CD4-positive, CD25-positive, alpha-beta regulatory T cell (primary cell): ENCODE measurements at regions not wholly inside any gene's neighbourhood (a gene's known extent, or its start where the extent isn't known, plus 50 kb on each side); places are given as distances from the start of the nearest gene placed in this dataset.

Source experiments
- ATAC-seq, 2 donors: fragments of 150-1000 bp; cut with Tn5 transposase; one replicate each; pipeline ENCODE4 v1.10.0; 2021; ENCODE audit warnings: low read depth in 2 of 2, moderate number of reproducible peaks in 2 of 2, moderate library complexity in 1 of 2
- DNase-seq, 3 donors: peaks; one replicate each; pipeline versions ENCODE4 v3.0.0 to v3.0.0-alpha.2; 2012 to 2022; ENCODE audit warnings: mixed read lengths in 1 of 3
- H3K27ac ChIP-seq: one replicate; pipeline ENCODE4 v1.7.0; 2013; ENCODE audit warnings: mild to moderate bottlenecking, low read length; ENCODE audit not compliant: insufficient read depth, poor library complexity, severe bottlenecking
- H3K27me3 ChIP-seq: one replicate; pipeline ENCODE4 v1.7.0; 2013; ENCODE audit warnings: low read length; ENCODE audit not compliant: control insufficient read depth, insufficient read depth
- H3K36me3 ChIP-seq: one replicate; pipeline ENCODE4 v1.7.0; 2013; ENCODE audit warnings: mild to moderate bottlenecking, low read length, moderate library complexity; ENCODE audit not compliant: control insufficient read depth, insufficient read depth
- H3K4me1 ChIP-seq: 2 replicates; pipeline ENCODE4 v1.7.0; 2013; ENCODE audit warnings: mild to moderate bottlenecking, low read length; ENCODE audit not compliant: insufficient read depth, control insufficient read depth, poor library complexity, severe bottlenecking
- H3K4me3 ChIP-seq: one replicate; pipeline ENCODE4 v1.7.0; 2013; ENCODE audit warnings: low read depth, mild to moderate bottlenecking, low read length, moderate library complexity
- H3K9me3 ChIP-seq, 2 experiments: 1 replicate in 1 of 2; 2 replicates in 1 of 2; pipeline ENCODE4 v1.7.0; 2013; ENCODE audit warnings: low read length in 2 of 2, mild to moderate bottlenecking in 1 of 2, moderate library complexity in 1 of 2; ENCODE audit not compliant: control insufficient read depth in 2 of 2
- H3K27ac Mint-ChIP-seq, 3 donors: one replicate each; pipeline ENCODE4 v1.8.0; 2020 to 2022; ENCODE audit warnings: mild to moderate bottlenecking in 3 of 3, mixed read lengths in 3 of 3, moderate library complexity in 2 of 3
- H3K27me3 Mint-ChIP-seq: one replicate; pipeline ENCODE4 v1.8.0; 2022; ENCODE audit warnings: mild to moderate bottlenecking, mixed read lengths
- H3K36me3 Mint-ChIP-seq: one replicate; pipeline ENCODE4 v1.8.0; 2020; ENCODE audit warnings: mixed read lengths
- H3K4me1 Mint-ChIP-seq, 4 donors: one replicate each; pipeline ENCODE4 v1.8.0; 2020 to 2022; ENCODE audit warnings: mixed read lengths in 4 of 4, mild to moderate bottlenecking in 1 of 4
- H3K4me3 Mint-ChIP-seq, 4 donors: one replicate each; pipeline ENCODE4 v1.8.0; 2020 to 2022; ENCODE audit warnings: mild to moderate bottlenecking in 4 of 4, mixed read lengths in 4 of 4, moderate library complexity in 3 of 4
- H3K9me3 Mint-ChIP-seq, 7 donors: one replicate each; pipeline ENCODE4 v1.8.0; 2020 to 2022; ENCODE audit warnings: mixed read lengths in 7 of 7, mild to moderate bottlenecking in 3 of 7, moderate library complexity in 2 of 7

GRCh38 chr3:99119385-99119784 lies 217.9 kb upstream of the DCBLD2 start:
- Mint-ChIP-seq H3K9me3 (peaks cover 0 to 7% (median 2%) of the 10 kb centered on the region in 7 donors), H3K27ac (no peak overlapping the region), H3K27me3 (no peaks in the 10 kb centered on the region), H3K4me1 (no peaks in the 10 kb centered on the region), H3K36me3 (no peaks in the 10 kb centered on the region), H3K4me3 (no peak overlapping the region)
- Histone ChIP-seq H3K27me3 (no peaks in the 10 kb centered on the region), H3K9me3 (no peaks in the 10 kb centered on the region), H3K36me3 (no peaks in the 10 kb centered on the region), H3K4me1 (no peaks in the 10 kb centered on the region), H3K27ac (no peak overlapping the region), H3K4me3 (no peak overlapping the region)
- no peak for ATAC-seq
- DNase-seq: no peak

- no peaks in the 10 kb centered on the region for H3K36me3 Mint-ChIP-seq
- H3K4me3 Mint-ChIP-seq: no peak overlapping the region
- H3K9me3 Mint-ChIP-seq: peaks cover 0 to 7% (median 2%) of the 10 kb centered on the region in 7 donors
- DNase-seq (no peak), ATAC-seq (no peak)
- H3K4me1 Mint-ChIP-seq: no peaks in the 10 kb centered on the region
- H3K36me3 ChIP-seq: no peaks in the 10 kb centered on the region
- no peaks in the 10 kb centered on the region for H3K4me1 ChIP-seq
- H3K27me3 Mint-ChIP-seq: no peaks in the 10 kb centered on the region
- H3K4me3 ChIP-seq: no peak overlapping the region
- H3K27ac Mint-ChIP-seq: no peak overlapping the region
- H3K9me3 ChIP-seq: no peaks in the 10 kb centered on the region
- no peaks in the 10 kb centered on the region for H3K27me3 ChIP-seq
- no peak overlapping the region for H3K27ac ChIP-seq
Measured at GRCh38 chr3:99118381-99118780, 216.9 kb upstream of the DCBLD2 start.

GRCh38 chr3:99114565-99115291 lies 213.2 kb upstream of the DCBLD2 start:
- peaks cover 0 to 7% (median 2%) of the 10 kb centered on the region in 7 donors for H3K9me3 Mint-ChIP-seq
- no peak overlapping the region for H3K27ac Mint-ChIP-seq

GRCh38 chr3:99111235-99111634 lies 209.7 kb upstream of the DCBLD2 start:
- DNase-seq: no peak
- Mint-ChIP-seq H3K4me3 (no peak overlapping the region), H3K27me3 (no peaks in the 10 kb centered on the region), H3K27ac (no peak overlapping the region), H3K9me3 (peaks cover 0 to 5% (median 3%) of the 10 kb centered on the region in 7 donors), H3K36me3 (no peaks in the 10 kb centered on the region), H3K4me1 (no peaks in the 10 kb centered on the region)
- no peak overlapping the region for H3K4me3 ChIP-seq
- H3K27me3 ChIP-seq: no peaks in the 10 kb centered on the region
- no peak overlapping the region for H3K27ac ChIP-seq
- no peaks in the 10 kb centered on the region for H3K36me3 ChIP-seq
- H3K9me3 ChIP-seq: no peaks in the 10 kb centered on the region
- no peak for ATAC-seq
- no peaks in the 10 kb centered on the region for H3K4me1 ChIP-seq

More at GRCh38 chr3:99114565-99115291, 213.2 kb upstream of the DCBLD2 start:
- Mint-ChIP-seq H3K4me1 (no peaks in the 10 kb centered on the region), H3K4me3 (no peak overlapping the region), H3K27me3 (no peaks in the 10 kb centered on the region), H3K36me3 (no peaks in the 10 kb centered on the region)
- H3K36me3 ChIP-seq: no peaks in the 10 kb centered on the region
- no peaks in the 10 kb centered on the region for H3K4me1 ChIP-seq
- H3K27me3 ChIP-seq: no peaks in the 10 kb centered on the region
- DNase-seq (no peak), ATAC-seq (no peak)
- H3K27ac ChIP-seq: no peak overlapping the region
- no peak overlapping the region for H3K4me3 ChIP-seq
- H3K9me3 ChIP-seq: no peaks in the 10 kb centered on the region

GRCh38 chr3:99110401-99110800 lies 208.9 kb upstream of the DCBLD2 start:
- no peaks in the 10 kb centered on the region for H3K4me1 Mint-ChIP-seq
- no peak overlapping the region for H3K4me3 Mint-ChIP-seq
- ATAC-seq (no peak), DNase-seq (no peak)
- no peaks in the 10 kb centered on the region for H3K36me3 Mint-ChIP-seq
- Histone ChIP-seq H3K4me1 (no peaks in the 10 kb centered on the region), H3K27me3 (no peaks in the 10 kb centered on the region), H3K36me3 (no peaks in the 10 kb centered on the region), H3K27ac (no peak overlapping the region), H3K4me3 (no peak overlapping the region), H3K9me3 (no peaks in the 10 kb centered on the region)
- H3K9me3 Mint-ChIP-seq: peaks cover 0 to 5% (median 2%) of the 10 kb centered on the region in 7 donors
- H3K27ac Mint-ChIP-seq: no peak overlapping the region
- H3K27me3 Mint-ChIP-seq: no peaks in the 10 kb centered on the region

- DNase-seq: no peak
- H3K4me3 Mint-ChIP-seq: no peak overlapping the region
- H3K36me3 Mint-ChIP-seq: no peaks in the 10 kb centered on the region
- Histone ChIP-seq H3K4me3 (no peak overlapping the region), H3K4me1 (no peaks in the 10 kb centered on the region), H3K36me3 (no peaks in the 10 kb centered on the region), H3K27ac (no peak overlapping the region), H3K27me3 (no peaks in the 10 kb centered on the region), H3K9me3 (no peaks in the 10 kb centered on the region)
- H3K4me1 Mint-ChIP-seq: no peaks in the 10 kb centered on the region
- no peak for ATAC-seq
- H3K27ac Mint-ChIP-seq: no peak overlapping the region
- peaks cover 0 to 8% (median 2%) of the 10 kb centered on the region in 7 donors for H3K9me3 Mint-ChIP-seq
- no peaks in the 10 kb centered on the region for H3K27me3 Mint-ChIP-seq
Measured at GRCh38 chr3:99108508-99108907, 207.0 kb upstream of the DCBLD2 start.

- H3K27ac ChIP-seq: no peak overlapping the region
- Mint-ChIP-seq H3K27ac (no peak overlapping the region), H3K4me1 (no peaks in the 10 kb centered on the region), H3K27me3 (no peaks in the 10 kb centered on the region), H3K9me3 (peaks cover 0 to 3% (median 0%) of the 10 kb centered on the region in 7 donors), H3K36me3 (no peaks in the 10 kb centered on the region), H3K4me3 (no peak overlapping the region)
- H3K9me3 ChIP-seq: no peaks in the 10 kb centered on the region
- DNase-seq (no peak), ATAC-seq (no peak)
- H3K36me3 ChIP-seq: no peaks in the 10 kb centered on the region
- no peaks in the 10 kb centered on the region for H3K4me1 ChIP-seq
- H3K27me3 ChIP-seq: no peaks in the 10 kb centered on the region
- no peak overlapping the region for H3K4me3 ChIP-seq
Measured at GRCh38 chr3:99094606-99095005, 193.1 kb upstream of the DCBLD2 start.

GRCh38 chr3:99087277-99087676 lies 185.8 kb upstream of the DCBLD2 start:
- H3K4me3 Mint-ChIP-seq: no peak overlapping the region
- ATAC-seq (no peak), DNase-seq (no peak)
- no peak overlapping the region for H3K27ac ChIP-seq
- H3K4me1 Mint-ChIP-seq: no peaks in the 10 kb centered on the region
- no peaks in the 10 kb centered on the region for H3K36me3 Mint-ChIP-seq
- no peaks in the 10 kb centered on the region for H3K9me3 ChIP-seq
- no peaks in the 10 kb centered on the region for H3K27me3 Mint-ChIP-seq
- H3K4me1 ChIP-seq: no peaks in the 10 kb centered on the region
- no peaks in the 10 kb centered on the region for H3K36me3 ChIP-seq
- no peak overlapping the region for H3K27ac Mint-ChIP-seq
- peaks cover 0 to 5% (median 0%) of the 10 kb centered on the region in 7 donors for H3K9me3 Mint-ChIP-seq
- no peaks in the 10 kb centered on the region for H3K27me3 ChIP-seq
- H3K4me3 ChIP-seq: no peak overlapping the region
